AML-193 (cell line): ENCODE measurements at regions not wholly inside any gene's neighbourhood (a gene's known extent, or its start where the extent isn't known, plus 50 kb on each side); places are given as distances from the start of the nearest gene placed in this dataset.

Source experiments
- DNase-seq, 2 experiments: peaks; one replicate each; lab custom pipeline; 2025; lab: John Stamatoyannopoulos, UW

DNA sequence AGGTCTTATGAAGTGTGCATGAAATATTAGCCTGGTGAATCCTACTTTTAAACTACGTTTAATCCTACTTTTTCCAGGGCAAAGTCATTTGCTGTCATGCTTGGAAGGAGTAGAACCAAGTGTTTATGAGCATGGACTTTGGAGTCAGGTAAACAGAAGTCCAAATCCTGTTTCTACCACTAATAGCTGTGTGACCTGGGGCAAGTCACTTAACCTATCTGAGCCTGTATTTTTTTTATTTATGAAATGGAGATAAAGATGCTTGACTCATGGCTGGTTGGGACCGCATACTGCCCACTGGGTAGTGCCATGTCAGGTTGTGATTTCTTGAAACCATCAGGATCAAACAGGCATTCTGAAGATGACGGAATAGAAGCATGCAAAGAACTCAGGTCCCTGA lies 249.6 kb downstream of the BAMBI start:
- DNase-seq, result no peak

DNA sequence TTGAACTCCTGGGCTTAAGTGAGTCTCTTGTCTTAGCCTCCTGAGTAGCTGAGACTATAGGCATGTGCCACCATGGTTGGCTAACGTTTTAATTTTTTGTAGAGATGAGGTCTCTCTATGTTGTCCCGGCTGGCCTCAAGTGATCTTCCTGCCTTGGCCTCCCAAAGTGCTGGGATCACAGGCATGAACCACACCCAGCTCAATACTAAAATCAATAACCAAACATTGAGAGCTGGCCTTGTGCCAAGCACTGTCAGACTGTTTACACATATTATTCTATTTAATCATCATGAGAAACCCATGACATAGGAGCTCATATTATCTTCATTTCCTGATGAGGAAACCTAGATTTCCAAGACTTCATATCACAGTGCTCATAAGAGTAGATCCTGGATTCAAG lies 251.2 kb downstream of the BAMBI start:
- no peak for DNase-seq

DNA sequence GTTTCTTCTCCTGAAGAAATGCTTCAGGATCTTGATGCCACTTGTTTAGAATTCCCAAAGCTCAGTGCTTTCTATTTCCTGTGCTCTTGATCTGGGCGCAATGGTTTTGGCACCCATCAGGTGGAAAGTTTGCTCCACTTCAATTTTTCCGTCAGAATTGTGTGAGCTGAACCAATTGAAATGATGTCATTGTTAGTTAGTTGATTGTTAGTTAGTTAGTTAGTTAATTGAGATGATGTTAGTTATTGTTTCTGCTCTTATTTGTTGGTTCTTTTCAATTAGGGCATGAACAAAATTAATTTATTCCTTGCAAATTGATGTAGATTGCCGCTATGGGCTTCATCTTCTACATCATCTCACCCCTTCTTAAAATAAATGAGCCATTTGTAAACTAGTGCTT lies 252.6 kb downstream of the BAMBI start:
- no peak for DNase-seq

DNA sequence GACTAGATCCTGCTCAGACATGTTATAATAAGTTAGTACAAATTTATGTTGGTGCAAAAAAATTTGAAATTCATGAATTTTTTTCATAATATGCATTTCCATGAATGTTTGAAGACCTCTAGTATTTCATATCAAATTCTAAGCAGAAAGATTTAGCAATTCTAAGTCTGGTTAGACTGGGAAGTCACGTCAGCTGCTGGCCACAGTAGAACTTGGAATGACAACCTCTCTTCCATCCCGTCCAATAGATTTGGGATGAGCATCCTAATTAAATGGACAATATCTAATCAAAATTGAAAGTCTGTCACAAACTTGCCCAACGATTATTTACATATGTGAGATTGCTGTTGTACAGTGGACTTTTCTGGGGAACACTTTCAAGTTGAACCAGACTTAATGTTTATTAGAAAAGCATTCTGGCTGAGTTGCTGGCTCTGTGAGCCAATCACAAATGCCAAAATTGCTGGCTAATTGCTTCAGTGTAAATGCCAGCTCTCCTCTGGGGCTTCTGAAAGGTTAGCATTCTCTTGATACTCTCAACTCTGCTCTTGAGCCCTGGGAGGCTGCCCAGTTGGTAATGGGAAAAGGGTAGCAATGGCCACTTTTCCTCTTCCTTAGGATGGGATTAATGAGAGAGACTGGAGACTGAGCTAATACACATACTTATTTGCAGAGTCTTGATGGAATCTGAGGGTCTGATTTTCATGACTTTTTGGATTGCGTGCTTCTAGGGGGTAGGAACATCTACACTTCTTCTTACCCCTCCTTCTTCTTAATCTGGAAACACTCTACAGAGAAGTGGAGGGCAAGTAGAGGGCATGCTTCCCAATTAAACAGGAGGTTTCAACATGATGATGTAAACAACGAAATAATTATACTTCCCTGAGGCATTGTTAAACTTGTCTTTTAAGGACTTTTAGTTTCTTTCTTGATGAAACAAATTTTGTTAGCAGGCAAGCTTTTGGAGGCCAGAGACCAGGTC lies 253.5 kb downstream of the BAMBI start:
- DNase-seq, result no peak

DNA sequence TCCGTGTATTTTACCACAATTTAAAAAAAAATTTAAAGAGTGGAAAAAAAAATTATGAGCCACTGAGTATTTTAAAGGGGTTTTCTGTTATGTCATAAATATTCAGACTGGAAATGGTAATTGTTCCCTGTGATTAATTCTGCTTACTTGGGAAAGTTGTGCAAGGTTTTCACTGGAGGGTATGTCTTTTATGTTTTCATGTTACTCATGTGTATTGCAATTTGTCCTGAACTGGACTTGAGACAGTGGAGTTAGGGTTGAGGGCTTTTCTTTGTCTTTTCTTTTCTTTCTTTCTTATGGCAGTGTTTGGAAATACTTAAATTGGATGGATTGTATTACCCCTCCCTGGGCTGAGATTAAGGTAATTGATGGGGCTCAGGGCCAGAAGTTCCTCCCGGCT lies 257.7 kb downstream of the BAMBI start:
- no peak for DNase-seq

DNA sequence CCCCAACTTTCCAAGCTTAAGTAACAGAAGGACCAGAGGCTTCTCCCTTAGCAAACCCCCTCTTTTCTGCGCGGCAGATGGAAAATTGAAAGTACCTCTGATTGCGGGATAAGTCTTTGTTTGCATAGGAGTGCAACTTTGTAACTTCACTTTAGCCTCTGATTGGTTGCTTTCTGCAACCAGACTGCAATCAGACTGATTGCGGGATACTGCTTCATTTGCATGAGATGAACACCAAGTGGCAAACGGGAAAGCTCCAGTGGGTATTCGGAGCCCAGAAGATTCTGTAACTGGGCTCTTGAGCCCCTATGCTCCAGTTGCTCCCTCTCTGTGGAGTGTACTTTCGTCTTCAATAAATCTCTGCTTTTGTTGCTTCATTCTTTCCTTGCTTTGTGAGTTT lies 260.6 kb downstream of the BAMBI start:
- no peak for DNase-seq

DNA sequence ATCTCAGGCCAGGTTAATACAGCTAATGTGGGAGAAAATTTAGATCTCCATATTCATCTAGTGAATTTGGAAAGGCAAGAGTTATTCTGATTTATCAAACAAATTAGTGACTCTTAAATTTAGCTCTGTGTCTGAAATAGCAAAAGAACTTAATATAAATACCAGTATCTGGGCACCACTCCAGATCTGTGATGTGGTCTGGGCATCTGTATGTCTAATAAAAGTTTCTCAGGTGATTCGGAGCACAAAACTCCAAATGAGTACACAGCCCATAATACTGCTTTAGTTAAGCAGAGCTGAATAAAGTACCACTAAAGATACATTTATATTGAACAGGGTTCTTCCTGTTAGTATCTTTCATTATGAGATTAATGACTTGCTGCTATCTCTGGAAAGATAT lies 261.4 kb downstream of the BAMBI start:
- no peak for DNase-seq

DNA sequence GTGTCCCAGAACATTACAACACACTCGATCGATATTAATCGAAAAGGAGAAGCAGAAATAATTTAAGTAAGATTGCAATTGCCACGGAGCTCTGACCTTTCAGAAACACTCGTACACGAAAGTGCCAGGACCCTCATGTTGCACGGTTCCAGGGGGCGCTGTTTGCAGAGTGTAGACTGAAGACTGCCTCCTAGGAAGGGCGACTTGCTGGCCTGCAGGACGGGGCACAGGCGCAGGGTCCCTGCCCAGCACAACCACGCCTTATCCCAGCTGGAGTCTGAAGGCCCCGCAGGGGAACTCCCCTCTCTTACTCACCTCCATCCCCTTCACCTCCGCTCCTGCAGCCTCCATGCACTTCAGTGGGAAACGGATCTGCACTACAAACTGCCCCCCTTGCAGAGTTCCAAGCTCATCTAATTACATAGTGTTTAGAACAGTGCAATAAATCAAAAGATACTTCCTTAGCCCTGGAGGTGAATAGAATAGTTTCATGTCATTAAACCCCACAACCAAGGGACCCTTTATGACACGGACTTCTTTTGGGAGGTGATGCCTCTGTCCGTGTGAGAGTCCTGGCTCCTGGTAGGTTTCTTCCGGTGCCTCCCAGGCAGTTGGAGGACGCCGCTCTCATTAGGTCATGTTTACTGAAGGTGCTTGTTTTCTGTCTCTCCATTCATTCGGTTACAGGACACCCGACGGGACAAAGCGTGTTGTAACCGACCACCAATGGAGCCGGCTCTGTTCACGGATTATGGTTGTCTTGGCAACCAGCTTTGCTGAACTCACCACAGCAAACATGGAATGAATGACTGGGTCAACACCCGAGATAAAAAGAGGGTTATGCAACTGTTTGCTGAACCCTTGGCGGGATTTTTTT lies 262.2 kb downstream of the BAMBI start:
- no peak for DNase-seq

GRCh38 chr10:28940158-28940888 lies 263.0 kb downstream of the BAMBI start:
- no peak for DNase-seq

DNA sequence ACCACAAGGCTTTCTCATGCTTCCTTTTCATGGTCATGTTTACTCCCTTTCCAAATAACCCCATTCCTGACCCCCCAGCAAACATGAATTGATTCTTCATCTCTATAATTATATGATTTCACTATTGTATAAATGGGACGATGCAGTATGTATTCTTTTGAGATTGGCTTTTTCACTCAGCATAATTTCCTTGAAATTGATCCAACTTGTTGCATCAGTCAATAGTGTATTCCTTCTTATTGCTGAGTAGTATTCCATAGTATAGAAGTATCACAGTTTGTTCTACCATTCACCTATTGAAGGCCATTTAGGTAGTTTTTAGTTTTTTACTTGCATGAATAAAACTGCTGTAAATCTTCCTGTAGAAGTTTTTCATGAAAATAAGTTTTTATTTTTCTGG lies 264.7 kb downstream of the BAMBI start:
- no peak for DNase-seq

DNA sequence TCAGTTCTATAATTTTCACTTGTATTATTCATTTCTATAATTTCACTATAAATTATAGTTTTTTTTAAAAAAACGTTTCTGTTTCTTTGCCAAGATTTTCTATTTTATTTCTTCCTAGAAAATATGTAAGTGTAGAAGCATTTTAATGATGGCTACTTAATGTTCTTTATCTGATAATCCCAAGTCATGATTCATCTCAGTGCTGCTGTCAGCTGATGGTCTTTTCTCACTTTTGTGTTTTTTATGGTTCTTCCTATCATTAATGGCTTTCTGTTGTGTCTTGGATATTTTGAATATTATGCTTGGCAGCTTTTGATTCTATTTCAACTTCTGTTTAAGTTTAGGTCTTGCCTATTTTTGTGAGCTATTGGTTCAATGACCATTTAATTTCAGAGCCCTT lies 268.6 kb downstream of the BAMBI start:
- no peak for DNase-seq

- no peak for DNase-seq
These were observed 269.2 kb downstream of the BAMBI start for GRCh38 chr10:28946479-28946878.

DNA sequence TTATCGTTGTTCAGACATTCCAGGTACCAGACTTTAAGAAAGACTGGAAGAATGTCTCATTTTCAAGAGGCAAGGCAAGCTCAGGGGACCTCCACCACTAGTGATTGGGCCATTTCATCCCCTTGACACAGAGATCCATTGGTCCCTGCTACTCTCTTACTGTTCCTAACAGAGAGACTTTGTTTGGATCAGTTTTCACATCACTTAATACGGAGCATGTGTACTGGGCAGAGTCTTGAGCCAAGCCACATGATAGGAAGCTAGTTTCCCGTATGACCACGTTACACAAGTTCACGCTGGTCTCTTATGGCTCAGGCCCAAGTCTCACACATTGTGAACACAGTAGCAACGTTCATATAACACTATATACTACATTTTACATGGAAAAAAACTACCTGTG lies 269.9 kb downstream of the BAMBI start:
- no peak for DNase-seq

- DNase-seq, result no peak
These were observed 270.7 kb downstream of the BAMBI start for GRCh38 chr10:28948046-28948445.

DNA sequence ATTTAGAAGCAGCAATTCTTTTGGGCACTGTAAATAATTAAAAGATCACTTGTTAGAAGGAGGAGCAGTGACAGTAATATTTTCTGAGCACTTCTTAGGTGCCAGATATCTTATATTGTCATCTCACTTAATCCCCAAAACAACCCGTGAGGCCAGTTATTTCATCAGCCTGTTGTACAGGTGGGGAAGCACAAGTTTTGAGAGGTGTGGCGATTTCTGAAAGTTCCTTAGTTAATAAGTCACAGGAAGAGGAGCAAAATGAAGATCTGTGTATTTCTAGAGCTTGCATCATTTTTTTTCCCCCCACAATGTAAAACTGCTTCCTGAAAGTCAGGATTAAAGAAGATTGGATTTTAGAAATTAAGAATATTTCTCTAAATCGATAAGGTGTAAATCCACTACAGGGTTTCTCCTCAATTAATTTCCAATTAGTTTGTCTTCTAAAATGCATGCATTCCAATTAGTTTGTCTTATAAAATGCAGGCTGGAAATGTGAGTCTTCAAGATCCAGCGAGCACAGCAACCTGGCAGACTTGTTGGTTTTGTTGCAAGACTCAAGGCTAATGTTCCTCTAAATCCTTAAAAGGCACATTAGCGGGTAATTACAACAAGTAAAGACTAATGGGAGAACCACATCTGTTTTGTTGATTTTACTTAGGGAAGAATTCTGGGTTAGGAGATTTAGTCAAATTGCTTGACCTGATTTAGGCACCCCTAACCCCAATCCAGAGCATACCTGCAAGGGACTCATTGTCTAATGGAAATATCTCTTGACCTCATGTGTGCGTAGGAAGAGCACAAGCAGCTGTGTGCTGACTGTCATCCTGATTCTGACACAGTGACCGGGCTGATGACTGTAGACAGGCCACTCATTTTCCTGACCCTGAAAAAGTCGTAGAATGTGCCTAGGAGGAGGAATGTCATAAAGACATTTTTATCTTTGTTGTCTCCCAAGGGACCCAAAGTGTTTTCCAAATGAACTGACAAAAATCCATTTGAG lies 272.0 kb downstream of the BAMBI start:
- no peak for DNase-seq

- no peak for DNase-seq
These were observed 274.2 kb downstream of the BAMBI start for GRCh38 chr10:28951484-28951883.

- DNase-seq, result no peak
These were observed 275.2 kb downstream of the BAMBI start for GRCh38 chr10:28952523-28952922.

GRCh38 chr10:28954211-28954610 lies 276.9 kb downstream of the BAMBI start:
- DNase-seq, result no peak

DNA sequence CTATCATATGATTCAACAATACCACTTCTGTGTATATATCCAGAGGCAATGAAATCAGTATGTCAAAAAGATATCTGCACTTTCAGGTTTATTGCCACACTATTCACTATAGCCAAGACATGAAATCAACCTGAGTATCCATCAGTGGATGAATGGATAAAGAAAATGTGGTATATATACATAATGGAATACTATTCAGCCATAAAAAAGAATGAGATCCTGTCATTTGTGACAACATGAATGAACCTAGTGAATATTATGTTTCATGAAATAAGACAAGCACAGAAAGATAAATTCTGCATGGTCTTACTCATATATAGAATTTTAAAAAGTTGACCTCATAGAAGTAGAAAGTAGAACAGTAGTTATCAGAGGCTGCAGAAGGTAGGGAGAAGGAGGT lies 281.1 kb downstream of the BAMBI start:
- DNase-seq, result no peak

DNA sequence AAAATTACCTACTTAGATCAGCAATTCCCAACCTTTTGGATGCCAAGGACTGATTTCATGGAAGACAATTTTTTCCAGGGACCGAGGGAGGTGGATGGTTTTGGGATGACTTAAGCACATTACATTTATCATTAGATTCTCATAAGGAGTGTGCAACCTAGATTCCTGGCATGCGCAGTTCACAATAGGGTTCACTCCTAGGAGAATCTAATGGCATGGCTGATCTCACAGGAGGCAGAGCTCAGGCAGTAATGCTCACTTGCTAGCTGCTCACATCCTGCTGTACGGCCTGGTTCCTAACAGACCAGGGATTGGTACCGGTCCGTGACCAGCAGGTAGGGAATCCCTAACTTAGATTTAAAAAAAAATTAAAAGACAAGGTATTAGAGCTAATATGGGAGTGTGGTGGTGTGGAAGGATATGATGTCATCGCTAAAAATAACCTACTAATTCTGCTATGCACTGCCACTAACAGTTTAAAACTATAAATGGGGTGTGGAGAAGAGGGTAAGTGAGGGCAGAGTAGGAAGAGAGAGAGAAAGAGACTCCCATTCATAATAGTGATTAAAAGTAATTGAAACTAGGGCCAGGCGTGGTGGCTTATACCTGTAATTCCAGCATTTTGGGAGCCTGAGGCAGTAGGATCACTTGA lies 282.7 kb downstream of the BAMBI start:
- no peak for DNase-seq

DNA sequence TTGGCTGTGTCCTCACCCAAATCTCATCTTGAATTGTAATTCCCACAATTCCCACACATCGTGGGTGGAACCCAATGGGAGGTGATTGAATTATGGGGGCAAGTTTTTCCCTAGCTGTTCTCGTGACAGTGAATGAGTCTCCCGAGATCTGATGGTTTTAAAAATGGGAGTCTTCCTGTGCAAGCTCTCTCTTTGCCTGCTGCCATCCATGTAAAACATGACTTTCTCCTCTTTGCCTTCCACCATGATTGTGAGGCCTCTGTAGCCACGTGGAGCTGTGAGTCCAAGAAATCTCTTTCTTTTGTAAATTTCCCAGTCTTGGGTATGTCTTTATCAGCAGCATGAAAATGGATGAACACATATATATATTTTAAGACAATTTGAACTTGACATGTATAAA lies 285.4 kb downstream of the BAMBI start:
- no peak for DNase-seq
